Epithelial cell of esophagus (primary cell): ENCODE measurements at regions not wholly inside any gene's neighbourhood (a gene's known extent, or its start where the extent isn't known, plus 50 kb on each side); places are given as distances from the start of the nearest gene placed in this dataset.

ENCODE experiments used
- DNase-seq: peaks from one replicate; pipeline ENCODE4 v3.0.0; 2010; ENCODE audit warnings: low read depth
- H3K4me3 ChIP-seq: 2 replicates; pipeline ENCODE4 v1.5.1; 2011; ENCODE audit warnings: mild to moderate bottlenecking, low read length, control low read depth
- CTCF ChIP-seq: IDR thresholded peaks from 2 replicates; pipeline ENCODE4 v1.5.1; 2011; ENCODE audit warnings: low read depth, mild to moderate bottlenecking, low read length, control low read depth, inconsistent platforms; ENCODE audit not compliant: insufficient read depth; ENCODE audit errors: missing control alignments

- DNase-seq = no peak
- TF ChIP-seq CTCF = no peak
- no peak overlapping the region for H3K4me3 ChIP-seq
Measured at GRCh38 chr13:78836238-78836784, 177.4 kb upstream of the OBI1 start.

DNA sequence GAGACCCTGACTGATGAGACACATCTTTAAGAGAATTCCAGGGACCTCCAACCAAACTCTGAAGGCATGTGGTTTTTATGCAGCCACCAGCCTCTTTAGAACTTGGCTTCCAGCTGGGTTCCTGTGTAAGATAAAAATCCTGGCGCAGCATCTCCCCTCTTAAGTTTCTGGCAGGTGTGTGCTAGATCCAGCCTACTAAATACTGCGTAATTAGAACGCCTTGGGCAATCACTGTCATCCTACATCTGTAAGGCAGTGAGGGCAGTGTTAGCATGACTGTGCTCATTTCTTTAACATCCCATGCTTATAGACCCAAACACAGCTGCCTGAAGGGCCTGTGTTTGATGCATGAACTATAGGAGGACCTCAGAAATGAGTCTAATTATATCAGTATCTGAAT, 173.5 kb upstream of the OBI1 start:
- H3K4me3 ChIP-seq = no peak overlapping the region
- no peak for DNase-seq
- TF ChIP-seq CTCF = no peak

GRCh38 chr13:78830508-78830907, 171.6 kb upstream of the OBI1 start:
- H3K4me3 ChIP-seq = no peak overlapping the region
- TF ChIP-seq CTCF = no peak
- no peak for DNase-seq

GRCh38 chr13:78829821-78830220, 170.9 kb upstream of the OBI1 start:
- TF ChIP-seq CTCF = no peak
- no peak for DNase-seq
- no peak overlapping the region for H3K4me3 ChIP-seq

- H3K4me3 ChIP-seq = no peak overlapping the region
- no peak for DNase-seq
- TF ChIP-seq CTCF = no peak
Measured at GRCh38 chr13:78827471-78827870, 168.5 kb upstream of the OBI1 start.

GRCh38 chr13:78826936-78827335, 168.0 kb upstream of the OBI1 start:
- no peak overlapping the region for H3K4me3 ChIP-seq
- no peak for DNase-seq
- TF ChIP-seq CTCF = no peak

DNA sequence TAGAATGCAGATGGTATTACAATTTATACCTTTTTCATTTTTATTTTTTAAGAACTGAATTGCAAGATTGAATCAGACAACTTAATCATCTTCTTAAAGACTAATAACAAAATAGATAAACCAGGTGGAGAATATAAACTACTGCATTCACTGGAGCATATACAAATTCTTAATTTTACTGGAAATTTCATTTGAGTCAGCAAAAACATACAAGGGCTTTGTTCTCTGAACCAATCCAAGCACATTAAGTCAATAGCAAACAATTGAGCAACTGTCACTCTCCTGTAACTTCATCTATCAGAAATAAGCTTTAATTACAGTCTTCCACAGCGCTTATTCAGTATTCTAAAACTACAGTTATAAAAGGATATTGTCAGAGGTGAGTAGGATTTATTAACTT, 167.4 kb upstream of the OBI1 start:
- H3K4me3 ChIP-seq = no peak overlapping the region
- no peak for DNase-seq
- no peak for TF ChIP-seq CTCF
